GM18520 (cell line): ENCODE measurements at regions not wholly inside any gene's neighbourhood (a gene's known extent, or its start where the extent isn't known, plus 50 kb on each side); places are given as distances from the start of the nearest gene placed in this dataset.
"Not testable (repeated sequence)": the region's sequence is repeated elsewhere in the genome, so short reads cannot be mapped to it uniquely, and the experiment has no call there.

ENCODE experiments used
- ATAC-seq: cut with Tn5 transposase; IDR thresholded peaks from one replicate; pipeline ENCODE4 v1.9.1; 2021; ENCODE audit not compliant: unreplicated experiment

- ATAC-seq, result no peak
Measured at GRCh38 chr10:121322776-121323175, 275.5 kb downstream of the FGFR2 start.

- ATAC-seq, result no peak
Measured at GRCh38 chr10:121323443-121323842, 274.8 kb downstream of the FGFR2 start.

GRCh38 chr10:121324678-121325213 lies 273.5 kb downstream of the FGFR2 start:
- no peak for ATAC-seq

GRCh38 chr10:121325490-121326231 lies 272.6 kb downstream of the FGFR2 start:
- ATAC-seq, result no peak

- no peak for ATAC-seq
Measured at GRCh38 chr10:121326905-121327304, 271.3 kb downstream of the FGFR2 start.

- no peak for ATAC-seq
Measured at GRCh38 chr10:121327727-121328126, 270.5 kb downstream of the FGFR2 start.

- not testable (repeated sequence) for ATAC-seq
Measured at GRCh38 chr10:121329631-121330030, 268.6 kb downstream of the FGFR2 start.

- ATAC-seq, result no peak
Measured at GRCh38 chr10:121330563-121330962, 267.7 kb downstream of the FGFR2 start.

- no peak for ATAC-seq
Measured at GRCh38 chr10:121332353-121332752, 265.9 kb downstream of the FGFR2 start.

- no peak for ATAC-seq
Measured at GRCh38 chr10:121332829-121333765, 265.1 kb downstream of the FGFR2 start.

GRCh38 chr10:121335386-121335925 lies 262.8 kb downstream of the FGFR2 start:
- ATAC-seq, result no peak

GRCh38 chr10:121337427-121337826 lies 260.8 kb downstream of the FGFR2 start:
- ATAC-seq, result no peak

- ATAC-seq, result no peak
Measured at GRCh38 chr10:121338206-121338980, 259.9 kb downstream of the FGFR2 start.

GRCh38 chr10:121339114-121339513 lies 259.1 kb downstream of the FGFR2 start:
- ATAC-seq, result no peak

GRCh38 chr10:121340271-121340831 lies 257.9 kb downstream of the FGFR2 start:
- no peak for ATAC-seq

GRCh38 chr10:121351540-121351939 lies 246.7 kb downstream of the FGFR2 start:
- ATAC-seq, result no peak

GRCh38 chr10:121352231-121352855 lies 245.9 kb downstream of the FGFR2 start:
- no peak for ATAC-seq

GRCh38 chr10:121355161-121355560 lies 243.1 kb downstream of the FGFR2 start:
- ATAC-seq, result no peak

- no peak for ATAC-seq
Measured at GRCh38 chr10:121356183-121356582, 242.1 kb downstream of the FGFR2 start.

- no peak for ATAC-seq
Measured at GRCh38 chr10:121357401-121357800, 240.8 kb downstream of the FGFR2 start.
